ENCODE measurements at regions not wholly inside any gene's neighbourhood (a gene's known extent, or its start where the extent isn't known, plus 50 kb on each side); places are given as distances from the start of the nearest gene placed in this dataset.

DNA sequence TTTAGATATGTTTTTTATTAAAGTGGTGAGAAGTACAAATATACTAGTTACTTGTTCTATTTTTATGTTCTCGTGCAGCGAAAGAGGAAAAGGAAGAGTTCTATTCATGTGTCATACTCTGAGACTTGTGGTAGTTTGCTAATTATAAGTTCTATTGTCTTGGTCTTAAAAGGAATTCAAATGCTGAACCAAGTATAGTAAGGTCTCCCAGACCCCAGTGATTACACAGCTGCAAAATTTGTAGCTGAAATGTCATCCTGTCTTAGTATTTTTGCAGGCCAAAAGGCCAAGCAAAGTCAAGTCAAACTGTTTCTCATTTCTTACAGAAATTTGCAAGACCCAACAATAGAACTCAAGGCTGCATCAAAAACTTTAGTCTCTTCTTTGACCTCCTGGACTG is 268.7 kb downstream of the CHRM3 start:
- no peak for DNase-seq
- Mint-ChIP-seq H3K4me3 (no peak overlapping the region), H3K4me1 (ENCODE audit: low read depth) (no peaks in the 10 kb centered on the region), H3K36me3 (ENCODE audit: low read depth) (no peaks in the 10 kb centered on the region), H3K27me3 (no peaks in the 10 kb centered on the region), H3K27ac (no peak overlapping the region), H3K9me3 (no peaks in the 10 kb centered on the region)

DNA sequence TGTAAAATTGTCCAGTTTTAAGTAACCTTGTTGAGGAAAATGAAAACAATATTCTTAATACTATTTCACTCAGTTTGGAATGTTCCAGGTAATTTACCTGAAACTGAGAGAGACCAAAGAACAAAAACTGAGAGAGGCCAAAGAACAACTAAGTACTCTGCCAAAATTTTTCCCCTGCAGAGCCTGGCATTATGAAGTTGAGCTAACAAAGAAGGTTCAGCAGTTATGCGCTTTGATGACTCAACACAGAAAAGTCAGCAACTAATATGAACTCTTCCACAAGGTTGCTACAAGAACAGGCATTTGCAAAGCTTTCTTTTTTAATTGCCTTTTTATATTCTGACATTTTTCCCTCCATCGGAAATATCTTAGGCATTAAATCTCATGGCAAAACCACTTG is 270.9 kb downstream of the CHRM3 start:
- no peaks in the 10 kb centered on the region for H3K27me3 Mint-ChIP-seq
- no peaks in the 10 kb centered on the region for H3K4me1 Mint-ChIP-seq (ENCODE audit: low read depth)
- H3K4me3 Mint-ChIP-seq = no peak overlapping the region
- DNase-seq = no peak
- no peak overlapping the region for H3K27ac Mint-ChIP-seq
- H3K9me3 Mint-ChIP-seq = no peaks in the 10 kb centered on the region
- no peaks in the 10 kb centered on the region for H3K36me3 Mint-ChIP-seq (ENCODE audit: low read depth)

DNA sequence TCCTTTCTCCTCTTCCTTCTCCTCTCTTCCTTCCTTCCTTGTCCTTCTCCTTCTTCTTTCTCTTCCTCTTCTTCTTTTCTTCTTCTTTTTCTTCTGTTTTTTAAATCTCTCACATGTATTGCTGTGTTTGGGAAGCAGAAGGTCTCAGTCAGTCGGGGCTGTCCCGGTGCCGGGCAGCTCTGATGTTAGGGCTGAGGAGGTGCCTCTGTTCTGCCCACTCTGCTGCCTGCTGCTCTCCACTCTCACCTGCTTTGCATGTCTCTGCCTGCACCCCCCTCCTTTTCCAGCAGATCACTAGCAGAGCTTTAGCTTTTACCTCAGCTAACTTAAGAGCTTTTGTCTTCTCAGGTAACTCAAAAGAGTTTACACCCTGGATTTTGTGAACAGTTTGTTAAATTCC is 276.6 kb downstream of the CHRM3 start:
- no peak for DNase-seq
- Mint-ChIP-seq H3K36me3 (ENCODE audit: low read depth) (no peaks in the 10 kb centered on the region), H3K4me1 (ENCODE audit: low read depth) (peaks cover 5% of the 10 kb centered on the region), H3K27me3 (no peaks in the 10 kb centered on the region), H3K9me3 (no peaks in the 10 kb centered on the region), H3K4me3 (no peak overlapping the region), H3K27ac (no peak overlapping the region)

DNA sequence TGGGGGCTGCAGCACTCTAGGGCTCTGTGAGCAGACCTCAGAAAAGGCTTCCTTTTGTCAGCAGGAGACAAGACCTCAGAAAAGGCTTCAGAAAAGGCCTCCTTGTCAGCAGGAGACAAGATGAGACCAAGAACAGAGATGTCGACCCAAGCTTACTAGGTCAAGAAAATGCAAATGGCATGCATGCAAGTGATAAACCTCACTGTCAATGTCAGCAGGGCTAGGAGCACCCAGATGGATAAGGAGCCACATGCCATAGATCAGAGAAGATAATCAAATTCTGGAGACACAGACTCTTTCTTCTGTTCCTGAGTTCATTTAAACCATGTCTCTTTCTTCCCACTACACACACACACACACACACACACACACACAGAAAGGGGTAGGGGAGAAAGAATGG is 285.9 kb downstream of the CHRM3 start:
- DNase-seq = no peak
- H3K4me1 Mint-ChIP-seq (ENCODE audit: low read depth) = no peaks in the 10 kb centered on the region
- H3K27ac Mint-ChIP-seq = no peak overlapping the region
- peaks cover 3% of the 10 kb centered on the region for H3K27me3 Mint-ChIP-seq
- no peaks in the 10 kb centered on the region for H3K36me3 Mint-ChIP-seq (ENCODE audit: low read depth)
- H3K4me3 Mint-ChIP-seq = no peak overlapping the region
- H3K9me3 Mint-ChIP-seq = no peaks in the 10 kb centered on the region

DNA sequence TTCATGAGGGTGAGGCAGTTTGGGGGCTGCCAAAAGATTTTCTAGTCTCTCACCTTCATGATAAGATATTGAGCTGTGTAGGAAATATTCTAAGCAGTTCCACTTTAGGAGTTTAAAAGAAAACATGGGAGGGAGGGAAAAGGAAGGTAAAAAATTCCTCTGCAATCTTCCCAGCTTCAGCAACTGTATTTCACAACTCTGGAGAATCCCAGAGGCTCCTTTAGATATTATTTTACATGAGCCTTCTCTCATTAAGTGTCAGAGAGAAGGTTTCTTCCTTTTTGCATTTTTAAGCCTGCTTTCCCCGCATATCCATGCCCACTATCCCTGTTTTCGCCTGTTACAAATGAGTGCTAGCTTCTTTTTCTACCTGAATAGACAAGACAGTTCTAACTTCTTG is 289.4 kb downstream of the CHRM3 start:
- DNase-seq = no peak
- no peaks in the 10 kb centered on the region for H3K4me1 Mint-ChIP-seq (ENCODE audit: low read depth)
- no peaks in the 10 kb centered on the region for H3K36me3 Mint-ChIP-seq (ENCODE audit: low read depth)

DNA sequence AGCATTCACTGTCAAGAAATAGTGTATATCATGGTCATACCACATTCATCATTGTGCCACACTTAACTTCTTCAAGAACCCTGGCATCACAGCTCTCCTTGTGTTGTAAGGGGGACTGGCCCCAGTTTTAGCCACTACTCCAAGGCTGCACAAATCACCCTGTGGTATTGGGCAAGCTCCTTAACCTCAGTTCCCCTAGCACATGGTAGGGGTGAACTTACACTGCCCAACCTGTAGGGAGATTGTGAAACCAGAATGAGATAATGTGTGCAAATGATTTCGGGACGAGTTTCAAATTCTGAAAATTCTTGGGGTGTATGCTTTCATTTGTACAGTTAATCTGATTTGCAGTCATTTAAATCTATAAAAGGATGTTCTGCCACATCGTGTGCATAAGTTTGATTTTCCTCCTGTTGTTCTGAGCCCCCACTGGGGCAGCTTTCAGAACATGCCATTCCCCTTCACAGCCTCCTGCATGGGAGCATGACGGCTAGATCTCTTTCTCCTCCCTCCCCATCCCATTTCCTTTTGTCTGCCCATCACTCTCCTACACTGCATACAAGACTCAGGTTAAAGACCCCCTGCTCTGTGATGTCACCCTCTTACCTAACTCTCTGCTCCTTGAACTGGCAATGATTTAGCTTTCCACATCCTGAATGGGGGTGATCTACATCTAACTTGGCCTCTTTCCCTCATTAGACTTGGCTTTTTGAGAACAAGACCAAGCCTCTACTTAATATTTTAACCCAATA is 290.3 kb downstream of the CHRM3 start:
- peaks cover 3% of the 10 kb centered on the region for H3K27me3 Mint-ChIP-seq
- no peak overlapping the region for H3K27ac Mint-ChIP-seq
- H3K4me3 Mint-ChIP-seq = no peak overlapping the region
- H3K36me3 Mint-ChIP-seq (ENCODE audit: low read depth) = no peaks in the 10 kb centered on the region
- no peak for DNase-seq
- H3K4me1 Mint-ChIP-seq (ENCODE audit: low read depth) = no peaks in the 10 kb centered on the region
- H3K9me3 Mint-ChIP-seq = no peaks in the 10 kb centered on the region

More for the DNA sequence above, 289.4 kb downstream of the CHRM3 start:
- Mint-ChIP-seq H3K27me3 (peaks cover 3% of the 10 kb centered on the region), H3K4me3 (no peak overlapping the region), H3K27ac (no peak overlapping the region), H3K9me3 (no peaks in the 10 kb centered on the region)

DNA sequence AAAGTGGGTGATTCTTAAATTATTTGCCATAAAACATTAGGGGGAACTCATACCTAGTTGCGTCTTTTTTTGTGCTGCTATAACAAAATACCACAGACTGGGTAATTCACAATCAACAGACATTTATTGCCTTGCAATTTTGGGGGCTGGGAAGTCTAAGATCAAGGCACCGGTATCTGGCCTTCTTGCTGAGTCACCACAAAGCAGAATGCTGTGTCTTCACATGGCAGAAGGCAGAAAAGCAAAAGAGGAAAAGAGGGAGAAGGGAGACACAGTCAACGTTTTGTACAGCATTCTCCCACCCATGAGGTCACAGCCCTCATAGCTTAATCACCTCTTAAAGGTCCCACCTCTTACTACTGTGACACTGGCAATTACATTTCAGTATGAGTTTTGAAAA is 291.0 kb downstream of the CHRM3 start:
- Mint-ChIP-seq H3K4me3 (no peak overlapping the region), H3K36me3 (ENCODE audit: low read depth) (no peaks in the 10 kb centered on the region), H3K27me3 (peaks cover 3% of the 10 kb centered on the region), H3K4me1 (ENCODE audit: low read depth) (no peaks in the 10 kb centered on the region), H3K27ac (no peak overlapping the region), H3K9me3 (no peaks in the 10 kb centered on the region)
- no peak for DNase-seq

DNA sequence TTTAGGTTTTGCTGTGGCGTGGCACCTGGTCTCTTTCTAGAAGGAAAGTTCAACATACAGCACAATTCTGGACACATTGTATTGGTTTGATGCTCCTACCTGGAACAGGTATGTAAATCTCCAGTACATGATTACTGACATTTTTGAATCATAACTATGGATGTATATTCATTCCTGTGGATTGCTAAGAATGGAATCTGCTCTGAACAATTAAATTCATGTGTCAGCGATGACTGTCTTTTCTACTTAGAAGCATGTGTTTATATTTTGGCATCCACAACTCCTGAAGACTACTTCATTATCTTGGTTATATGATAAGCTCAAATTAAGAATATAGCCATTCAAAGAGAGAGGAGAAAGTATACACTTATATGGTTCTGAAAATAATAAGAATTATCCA is 291.8 kb downstream of the CHRM3 start:
- no peak overlapping the region for H3K27ac Mint-ChIP-seq
- no peaks in the 10 kb centered on the region for H3K4me1 Mint-ChIP-seq (ENCODE audit: low read depth)
- no peaks in the 10 kb centered on the region for H3K36me3 Mint-ChIP-seq (ENCODE audit: low read depth)
- no peaks in the 10 kb centered on the region for H3K27me3 Mint-ChIP-seq
- no peak overlapping the region for H3K4me3 Mint-ChIP-seq
- no peak for DNase-seq
- no peaks in the 10 kb centered on the region for H3K9me3 Mint-ChIP-seq

DNA sequence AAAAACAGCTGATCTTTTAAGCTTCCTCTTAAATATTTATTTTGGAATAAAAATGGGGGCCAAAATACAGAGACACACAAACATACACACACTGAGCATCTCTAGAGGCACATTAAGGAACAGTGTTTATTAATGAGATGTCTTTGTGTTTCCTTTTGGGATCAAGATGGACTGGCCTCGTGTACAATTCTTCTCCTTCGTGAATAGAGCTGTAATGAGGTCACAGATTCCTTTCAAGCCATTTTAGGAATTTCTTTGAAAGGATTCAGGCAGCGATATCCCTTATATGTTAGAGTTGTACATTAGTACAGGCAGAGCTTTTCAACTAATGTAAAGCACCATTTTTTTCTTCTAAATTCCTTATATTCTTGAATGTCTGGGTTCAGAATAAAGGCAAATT is 295.7 kb downstream of the CHRM3 start:
- Mint-ChIP-seq H3K4me3 (no peak overlapping the region), H3K27ac (no peak overlapping the region), H3K4me1 (ENCODE audit: low read depth) (no peaks in the 10 kb centered on the region), H3K36me3 (ENCODE audit: low read depth) (no peaks in the 10 kb centered on the region), H3K9me3 (no peaks in the 10 kb centered on the region), H3K27me3 (no peaks in the 10 kb centered on the region)
- DNase-seq = no peak

DNA sequence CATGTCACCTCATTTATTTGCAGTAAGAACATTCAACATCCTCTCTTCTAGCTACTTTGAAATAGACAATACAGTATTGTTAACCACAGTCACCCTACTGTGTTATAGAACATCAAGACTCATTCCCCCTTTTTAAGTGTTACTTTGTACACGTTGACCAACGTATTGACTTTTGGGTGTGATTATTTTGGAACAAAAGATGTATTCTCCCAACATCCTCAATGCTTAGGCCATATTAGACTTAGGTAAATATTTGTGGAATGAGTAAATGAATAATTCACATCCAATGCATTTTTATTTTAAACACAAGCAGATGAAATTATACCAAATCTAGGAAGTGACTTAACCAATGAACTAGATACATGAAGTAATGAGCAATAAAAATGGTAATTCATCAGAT is 296.6 kb downstream of the CHRM3 start:
- H3K9me3 Mint-ChIP-seq = no peaks in the 10 kb centered on the region
- no peaks in the 10 kb centered on the region for H3K27me3 Mint-ChIP-seq
- H3K27ac Mint-ChIP-seq = no peak overlapping the region
- no peak overlapping the region for H3K4me3 Mint-ChIP-seq
- H3K4me1 Mint-ChIP-seq (ENCODE audit: low read depth) = no peaks in the 10 kb centered on the region
- no peaks in the 10 kb centered on the region for H3K36me3 Mint-ChIP-seq (ENCODE audit: low read depth)
- DNase-seq = no peak

DNA sequence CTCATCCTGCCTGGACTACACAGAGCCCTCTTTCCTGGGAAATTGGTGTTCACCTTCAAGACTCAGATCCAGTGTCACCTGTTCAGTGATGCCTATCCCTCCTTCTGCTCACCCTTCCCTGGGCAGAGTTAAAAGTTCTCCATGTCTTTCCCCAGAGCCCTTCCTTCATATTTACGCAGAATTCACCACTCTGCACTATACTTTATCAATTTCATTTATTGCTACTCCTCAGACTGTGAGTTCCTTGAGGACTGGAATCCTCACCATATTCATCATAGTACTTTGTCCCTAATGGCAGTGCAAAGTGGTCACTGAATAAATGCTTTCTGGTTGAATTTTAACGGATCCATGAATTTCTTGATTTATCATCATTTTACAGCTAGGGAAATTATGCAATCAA is 300.0 kb downstream of the CHRM3 start:
- Mint-ChIP-seq H3K27ac (no peak overlapping the region), H3K4me3 (no peak overlapping the region), H3K27me3 (no peaks in the 10 kb centered on the region), H3K4me1 (ENCODE audit: low read depth) (no peaks in the 10 kb centered on the region), H3K36me3 (ENCODE audit: low read depth) (no peaks in the 10 kb centered on the region), H3K9me3 (no peaks in the 10 kb centered on the region)
- no peak for DNase-seq

DNA sequence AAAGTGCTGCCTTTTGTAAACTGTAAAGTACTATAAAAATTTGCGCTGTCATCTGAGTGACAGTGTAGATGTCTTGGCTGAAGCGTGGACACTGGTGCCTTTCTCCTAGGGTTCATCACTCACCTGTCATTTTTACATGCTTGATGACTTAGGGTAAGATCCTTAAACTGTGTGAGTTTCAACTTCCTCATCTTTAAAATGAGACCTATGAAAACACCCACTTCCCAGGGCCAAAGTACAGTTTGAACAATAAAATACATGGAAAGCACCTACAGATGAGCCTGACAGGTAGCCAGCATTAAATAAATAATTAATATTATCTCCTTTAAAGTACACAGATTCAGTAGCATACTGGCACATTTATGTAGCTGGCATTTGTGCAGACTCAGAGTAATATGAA is 309.9 kb downstream of the CHRM3 start:
- peaks cover 8% of the 10 kb centered on the region for H3K9me3 Mint-ChIP-seq
- H3K4me1 Mint-ChIP-seq (ENCODE audit: low read depth) = peaks cover 10% of the 10 kb centered on the region
- no peak overlapping the region for H3K27ac Mint-ChIP-seq
- H3K36me3 Mint-ChIP-seq (ENCODE audit: low read depth) = no peaks in the 10 kb centered on the region
- no peak overlapping the region for H3K4me3 Mint-ChIP-seq
- no peaks in the 10 kb centered on the region for H3K27me3 Mint-ChIP-seq
- no peak for DNase-seq

DNA sequence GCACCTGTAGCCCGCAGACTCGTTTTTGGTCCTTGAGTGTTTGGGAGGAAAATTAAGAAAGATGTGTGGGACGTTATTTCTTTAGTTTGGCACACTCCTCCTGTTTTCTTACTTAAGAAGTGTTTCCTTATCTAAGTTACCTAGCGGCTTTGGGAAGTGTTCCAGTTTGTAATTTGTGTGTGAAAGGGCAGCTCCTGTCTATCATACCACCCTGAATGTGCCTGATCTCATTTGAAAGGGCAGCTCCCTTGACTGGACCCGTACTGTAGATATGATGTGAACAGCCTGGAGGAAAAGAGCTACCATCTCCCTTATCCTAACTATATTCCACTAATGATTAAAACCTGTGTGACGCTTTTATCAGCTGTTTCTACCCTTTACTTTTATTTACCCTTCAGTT is 314.3 kb downstream of the CHRM3 start:
- H3K27me3 Mint-ChIP-seq = no peaks in the 10 kb centered on the region
- peaks cover 15% of the 10 kb centered on the region for H3K36me3 Mint-ChIP-seq (ENCODE audit: low read depth)
- DNase-seq = no peak
- H3K4me3 Mint-ChIP-seq = no peak overlapping the region
- no peak overlapping the region for H3K27ac Mint-ChIP-seq
- H3K9me3 Mint-ChIP-seq = peaks cover 6% of the 10 kb centered on the region
- H3K4me1 Mint-ChIP-seq (ENCODE audit: low read depth) = peaks cover 15% of the 10 kb centered on the region

DNA sequence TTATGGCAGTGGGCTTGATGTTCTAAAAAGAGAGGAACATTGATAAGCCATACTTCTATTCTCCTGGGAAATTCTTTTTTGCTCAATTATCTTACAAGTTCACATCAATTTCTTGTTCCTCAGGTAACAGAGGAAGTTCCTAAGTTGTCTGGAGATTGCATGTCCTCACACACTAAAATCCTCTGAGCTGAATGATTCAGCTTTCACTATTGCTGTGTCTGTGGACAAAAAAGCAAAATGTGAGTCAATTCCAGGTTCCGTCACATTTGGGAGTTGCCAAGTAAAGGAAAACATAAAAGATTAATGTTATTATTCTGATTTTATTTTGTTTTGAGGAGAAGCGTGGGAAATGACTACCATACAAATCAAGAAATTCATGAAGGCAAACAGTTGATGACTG is 316.7 kb downstream of the CHRM3 start:
- H3K27ac Mint-ChIP-seq = no peak overlapping the region
- no peaks in the 10 kb centered on the region for H3K9me3 Mint-ChIP-seq
- peaks cover 25% of the 10 kb centered on the region for H3K4me1 Mint-ChIP-seq (ENCODE audit: low read depth)
- no peaks in the 10 kb centered on the region for H3K27me3 Mint-ChIP-seq
- no peak overlapping the region for H3K4me3 Mint-ChIP-seq
- H3K36me3 Mint-ChIP-seq (ENCODE audit: low read depth) = peaks cover 32% of the 10 kb centered on the region
- DNase-seq = no peak

DNA sequence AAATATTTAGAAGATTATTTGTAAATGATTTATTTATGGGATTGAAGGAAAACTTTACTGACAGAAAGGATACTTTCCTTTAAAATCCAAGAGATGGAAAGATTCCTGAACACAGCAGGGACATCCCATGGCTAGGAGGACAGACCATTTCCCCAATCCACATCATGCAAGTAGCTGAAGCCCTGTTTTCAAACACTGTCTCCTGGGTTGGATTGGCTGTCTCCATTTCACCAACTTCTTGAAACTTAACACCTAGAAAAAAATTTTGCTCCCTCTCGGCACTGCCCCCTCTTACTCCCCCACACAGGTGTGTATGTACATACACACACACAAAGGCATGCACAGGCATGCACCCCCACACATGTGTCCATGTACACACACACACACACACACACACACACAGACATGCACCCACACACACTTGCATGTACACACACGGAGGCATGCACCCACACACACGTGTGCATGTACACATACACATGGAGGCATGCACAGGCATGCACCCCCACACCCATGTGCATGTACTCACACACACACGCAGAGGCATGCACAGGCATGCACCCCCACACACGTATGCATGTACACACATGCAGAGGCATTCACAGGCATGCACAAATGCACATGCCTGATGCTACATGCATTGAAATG is 320.0 kb downstream of the CHRM3 start:
- Mint-ChIP-seq H3K4me1 (ENCODE audit: low read depth) (peaks cover 45% of the 10 kb centered on the region), H3K27ac (peak overlapping the region; percentile 11), H3K9me3 (no peaks in the 10 kb centered on the region), H3K36me3 (ENCODE audit: low read depth) (peaks cover 49% of the 10 kb centered on the region), H3K4me3 (no peak overlapping the region), H3K27me3 (no peaks in the 10 kb centered on the region)
- no peak for DNase-seq
